GM12878 (cell line): ENCODE measurements at regions not wholly inside any gene's neighbourhood (a gene's known extent, or its start where the extent isn't known, plus 50 kb on each side); places are given as distances from the start of the nearest gene placed in this dataset.

Experiments used
- ATF7 ChIP-seq: fragments of 450-650 bp; IDR thresholded peaks from 2 replicates; pipeline ENCODE4 v1.6.1; 2016; ENCODE audit warnings: low read depth, mild to moderate bottlenecking
- BACH1 ChIP-seq: fragments of 450-650 bp; IDR thresholded peaks from 2 replicates; pipeline ENCODE4 v1.6.1; 2017; ENCODE audit warnings: mild to moderate bottlenecking, borderline replicate concordance
- EED ChIP-seq: sonication (generic); IDR thresholded peaks from 2 replicates; pipeline ENCODE4 v1.6.1; 2016; ENCODE audit warnings: antibody characterized with exemption, low read depth
- EP300 ChIP-seq, 2 experiments: fragments of 150-350 bp in 1 of 2; IDR thresholded peaks; 2 replicates each; pipeline ENCODE4 v1.6.1; 2011 to 2012; ENCODE audit warnings: low read depth in 2 of 2, low read length in 2 of 2, borderline replicate concordance in 1 of 2, improper control_type of control experiment in 1 of 2, inconsistent platforms in 1 of 2; ENCODE audit not compliant: control insufficient read depth in 1 of 2
- EZH2 ChIP-seq: IDR thresholded peaks from 2 replicates; pipeline ENCODE4 v1.6.1; 2012; ENCODE audit warnings: low read depth, mild to moderate bottlenecking, control low read depth, inconsistent platforms, low read length, borderline replicate concordance; ENCODE audit not compliant: control insufficient read depth
- HCFC1 ChIP-seq: fragments of 150-350 bp; IDR thresholded peaks from 2 replicates; pipeline ENCODE4 v1.6.1; 2014; ENCODE audit warnings: low read length
- LARP7 ChIP-seq: fragments of 450-650 bp; IDR thresholded peaks from 2 replicates; pipeline ENCODE4 v1.6.1; 2017; ENCODE audit warnings: mild to moderate bottlenecking
- SP1 ChIP-seq: IDR thresholded peaks from one replicate; pipeline ENCODE4 v1.6.1; 2011; ENCODE audit warnings: low read depth, low read length
- STAT3 ChIP-seq: IDR thresholded peaks from 2 replicates; pipeline ENCODE4 v1.6.1; 2011; ENCODE audit warnings: low read depth, low read length, improper control_type of control experiment
- TAF1 ChIP-seq: IDR thresholded peaks from 2 replicates; pipeline ENCODE4 v1.6.1; 2011; ENCODE audit warnings: mild to moderate bottlenecking, low read depth, low read length, borderline replicate concordance
- TCF3 ChIP-seq: IDR thresholded peaks from 2 replicates; pipeline ENCODE4 v1.6.1; 2012; ENCODE audit warnings: low read depth, mild to moderate bottlenecking, low read length, borderline replicate concordance; ENCODE audit not compliant: insufficient read depth
- TF ChIP-seq, protein P1 (sequence below): fragments of 450-650 bp; formaldehyde crosslinking; IDR thresholded peaks from 2 replicates; pipeline ENCODE4 v1.5.0; 2022; ENCODE audit warnings: mild to moderate bottlenecking, missing genetic modification characterization
- TF ChIP-seq, protein P2 (sequence below): IDR thresholded peaks from 2 replicates; pipeline ENCODE4 v1.6.1; 2011; ENCODE audit warnings: borderline replicate concordance, low read depth, mild to moderate bottlenecking, moderate library complexity, low read length; ENCODE audit not compliant: insufficient read depth, poor library complexity, severe bottlenecking
- TF ChIP-seq, protein P3 (sequence below): IDR thresholded peaks from 2 replicates; pipeline ENCODE4 v1.6.1; 2012; ENCODE audit warnings: low read depth, low read length, improper control_type of control experiment
- TF ChIP-seq, protein P4 (sequence below): fragments of 450-650 bp; IDR thresholded peaks from 2 replicates; pipeline ENCODE4 v1.6.1; 2017; ENCODE audit warnings: antibody characterized with exemption, mild to moderate bottlenecking, moderate library complexity

DNA sequence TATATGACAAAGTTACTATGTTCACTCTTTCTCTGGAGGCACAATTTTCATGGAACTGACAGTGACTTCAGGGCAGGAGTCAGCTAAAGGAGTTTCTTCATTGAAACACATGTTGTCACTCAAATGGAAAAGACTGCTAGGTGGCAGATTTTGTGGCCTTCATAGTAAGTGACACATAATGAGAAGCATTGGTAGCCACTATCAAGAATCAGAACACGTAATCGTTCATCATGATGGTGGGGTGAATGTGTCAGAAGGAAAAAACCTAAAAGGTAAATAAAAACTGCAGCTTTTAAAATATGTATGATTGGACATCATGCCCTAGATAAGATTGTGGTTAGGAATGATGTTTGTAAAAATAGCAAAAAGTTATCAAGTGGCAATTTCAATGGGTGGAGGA is 1491.0 kb downstream of the SI start (continued):
- TF ChIP-seq, protein P1, sequence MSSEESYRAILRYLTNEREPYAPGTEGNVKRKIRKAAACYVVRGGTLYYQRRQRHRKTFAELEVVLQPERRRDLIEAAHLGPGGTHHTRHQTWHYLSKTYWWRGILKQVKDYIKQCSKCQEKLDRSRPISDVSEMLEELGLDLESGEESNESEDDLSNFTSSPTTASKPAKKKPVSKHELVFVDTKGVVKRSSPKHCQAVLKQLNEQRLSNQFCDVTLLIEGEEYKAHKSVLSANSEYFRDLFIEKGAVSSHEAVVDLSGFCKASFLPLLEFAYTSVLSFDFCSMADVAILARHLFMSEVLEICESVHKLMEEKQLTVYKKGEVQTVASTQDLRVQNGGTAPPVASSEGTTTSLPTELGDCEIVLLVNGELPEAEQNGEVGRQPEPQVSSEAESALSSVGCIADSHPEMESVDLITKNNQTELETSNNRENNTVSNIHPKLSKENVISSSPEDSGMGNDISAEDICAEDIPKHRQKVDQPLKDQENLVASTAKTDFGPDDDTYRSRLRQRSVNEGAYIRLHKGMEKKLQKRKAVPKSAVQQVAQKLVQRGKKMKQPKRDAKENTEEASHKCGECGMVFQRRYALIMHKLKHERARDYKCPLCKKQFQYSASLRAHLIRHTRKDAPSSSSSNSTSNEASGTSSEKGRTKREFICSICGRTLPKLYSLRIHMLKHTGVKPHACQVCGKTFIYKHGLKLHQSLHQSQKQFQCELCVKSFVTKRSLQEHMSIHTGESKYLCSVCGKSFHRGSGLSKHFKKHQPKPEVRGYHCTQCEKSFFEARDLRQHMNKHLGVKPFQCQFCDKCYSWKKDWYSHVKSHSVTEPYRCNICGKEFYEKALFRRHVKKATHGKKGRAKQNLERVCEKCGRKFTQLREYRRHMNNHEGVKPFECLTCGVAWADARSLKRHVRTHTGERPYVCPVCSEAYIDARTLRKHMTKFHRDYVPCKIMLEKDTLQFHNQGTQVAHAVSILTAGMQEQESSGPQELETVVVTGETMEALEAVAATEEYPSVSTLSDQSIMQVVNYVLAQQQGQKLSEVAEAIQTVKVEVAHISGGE (CRISPR knock-in tag), result no peak
- TF ChIP-seq ATF7 (no peak), EZH2 (no peak), BACH1 (no peak), SP1 (no peak), HCFC1 (no peak), LARP7 (no peak), TCF3 (no peak), EP300 (IDR thresholded peaks at IDR 0.05; ENCODE audit: borderline replicate concordance in 1 of 2, control insufficient read depth in 1 of 2, low read depth in 2 of 2, low read length in 2 of 2) (no peak), EED (no peak), STAT3 (no peak), TAF1 (no peak)
- TF ChIP-seq, protein P2, sequence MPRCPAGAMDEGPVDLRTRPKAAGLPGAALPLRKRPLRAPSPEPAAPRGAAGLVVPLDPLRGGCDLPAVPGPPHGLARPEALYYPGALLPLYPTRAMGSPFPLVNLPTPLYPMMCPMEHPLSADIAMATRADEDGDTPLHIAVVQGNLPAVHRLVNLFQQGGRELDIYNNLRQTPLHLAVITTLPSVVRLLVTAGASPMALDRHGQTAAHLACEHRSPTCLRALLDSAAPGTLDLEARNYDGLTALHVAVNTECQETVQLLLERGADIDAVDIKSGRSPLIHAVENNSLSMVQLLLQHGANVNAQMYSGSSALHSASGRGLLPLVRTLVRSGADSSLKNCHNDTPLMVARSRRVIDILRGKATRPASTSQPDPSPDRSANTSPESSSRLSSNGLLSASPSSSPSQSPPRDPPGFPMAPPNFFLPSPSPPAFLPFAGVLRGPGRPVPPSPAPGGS, result no peak
- TF ChIP-seq, protein P3, sequence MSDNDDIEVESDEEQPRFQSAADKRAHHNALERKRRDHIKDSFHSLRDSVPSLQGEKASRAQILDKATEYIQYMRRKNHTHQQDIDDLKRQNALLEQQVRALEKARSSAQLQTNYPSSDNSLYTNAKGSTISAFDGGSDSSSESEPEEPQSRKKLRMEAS, result no peak
- TF ChIP-seq, protein P4, sequence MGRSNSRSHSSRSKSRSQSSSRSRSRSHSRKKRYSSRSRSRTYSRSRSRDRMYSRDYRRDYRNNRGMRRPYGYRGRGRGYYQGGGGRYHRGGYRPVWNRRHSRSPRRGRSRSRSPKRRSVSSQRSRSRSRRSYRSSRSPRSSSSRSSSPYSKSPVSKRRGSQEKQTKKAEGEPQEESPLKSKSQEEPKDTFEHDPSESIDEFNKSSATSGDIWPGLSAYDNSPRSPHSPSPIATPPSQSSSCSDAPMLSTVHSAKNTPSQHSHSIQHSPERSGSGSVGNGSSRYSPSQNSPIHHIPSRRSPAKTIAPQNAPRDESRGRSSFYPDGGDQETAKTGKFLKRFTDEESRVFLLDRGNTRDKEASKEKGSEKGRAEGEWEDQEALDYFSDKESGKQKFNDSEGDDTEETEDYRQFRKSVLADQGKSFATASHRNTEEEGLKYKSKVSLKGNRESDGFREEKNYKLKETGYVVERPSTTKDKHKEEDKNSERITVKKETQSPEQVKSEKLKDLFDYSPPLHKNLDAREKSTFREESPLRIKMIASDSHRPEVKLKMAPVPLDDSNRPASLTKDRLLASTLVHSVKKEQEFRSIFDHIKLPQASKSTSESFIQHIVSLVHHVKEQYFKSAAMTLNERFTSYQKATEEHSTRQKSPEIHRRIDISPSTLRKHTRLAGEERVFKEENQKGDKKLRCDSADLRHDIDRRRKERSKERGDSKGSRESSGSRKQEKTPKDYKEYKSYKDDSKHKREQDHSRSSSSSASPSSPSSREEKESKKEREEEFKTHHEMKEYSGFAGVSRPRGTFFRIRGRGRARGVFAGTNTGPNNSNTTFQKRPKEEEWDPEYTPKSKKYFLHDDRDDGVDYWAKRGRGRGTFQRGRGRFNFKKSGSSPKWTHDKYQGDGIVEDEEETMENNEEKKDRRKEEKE, result no peak
